B cell (primary cell): ENCODE measurements at regions not wholly inside any gene's neighbourhood (a gene's known extent, or its start where the extent isn't known, plus 50 kb on each side); places are given as distances from the start of the nearest gene placed in this dataset.

ENCODE experiments used
- CTCF ChIP-seq: fragments of 200-600 bp; IDR thresholded peaks from one replicate; pipeline ENCODE4 v1.8.0; 2022; ENCODE audit warnings: antibody characterized with exemption, mild to moderate bottlenecking
- EZH2 ChIP-seq: IDR thresholded peaks from 2 replicates; pipeline ENCODE4 v1.6.1; 2012; ENCODE audit warnings: borderline replicate concordance, low read depth, mild to moderate bottlenecking, moderate library complexity, low read length; ENCODE audit not compliant: insufficient read depth, poor library complexity, severe bottlenecking

- TF ChIP-seq CTCF (no peak), EZH2 (no peak)
Measured at GRCh38 chr2:104752504-104752903, 101.4 kb upstream of the POU3F3 start.
